Breast epithelium (tissue), 3 donors: ENCODE measurements at regions not wholly inside any gene's neighbourhood (a gene's known extent, or its start where the extent isn't known, plus 50 kb on each side); places are given as distances from the start of the nearest gene placed in this dataset.

ENCODE experiments used
- POLR2A ChIP-seq: fragments of 450-650 bp; IDR thresholded peaks from one replicate; pipeline ENCODE4 v1.6.1; 2016; ENCODE audit warnings: antibody characterized with exemption, mild to moderate bottlenecking, moderate library complexity
- TF ChIP-seq, protein P1 (sequence below), 3 donors: fragments of 450-650 bp; IDR thresholded peaks; one replicate each; pipeline ENCODE4 v1.5.1; 2016 to 2017; ENCODE audit warnings: antibody characterized with exemption in 3 of 3, mild to moderate bottlenecking in 3 of 3, moderate library complexity in 3 of 3

DNA sequence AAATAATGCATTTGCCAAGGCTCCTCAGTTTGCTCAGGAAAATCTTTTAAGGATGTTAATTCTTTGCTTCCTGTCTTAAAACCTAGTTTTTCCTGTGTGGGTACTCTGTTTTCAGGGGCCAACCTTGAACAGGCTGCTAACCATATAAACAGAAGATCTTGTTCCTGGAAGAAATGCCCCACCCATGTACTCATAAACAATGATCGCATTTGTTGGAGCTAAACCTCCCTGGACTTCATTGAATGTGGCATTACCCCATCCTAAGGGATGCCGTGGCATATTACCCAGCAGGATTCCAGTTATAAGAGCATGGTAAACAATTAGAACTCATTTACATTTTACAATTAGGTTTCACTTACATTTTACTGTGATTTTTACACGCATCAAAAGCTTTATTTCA is 436.0 kb downstream of the ZNF608 start:
- no peak for TF ChIP-seq POLR2A
- TF ChIP-seq, protein P1, sequence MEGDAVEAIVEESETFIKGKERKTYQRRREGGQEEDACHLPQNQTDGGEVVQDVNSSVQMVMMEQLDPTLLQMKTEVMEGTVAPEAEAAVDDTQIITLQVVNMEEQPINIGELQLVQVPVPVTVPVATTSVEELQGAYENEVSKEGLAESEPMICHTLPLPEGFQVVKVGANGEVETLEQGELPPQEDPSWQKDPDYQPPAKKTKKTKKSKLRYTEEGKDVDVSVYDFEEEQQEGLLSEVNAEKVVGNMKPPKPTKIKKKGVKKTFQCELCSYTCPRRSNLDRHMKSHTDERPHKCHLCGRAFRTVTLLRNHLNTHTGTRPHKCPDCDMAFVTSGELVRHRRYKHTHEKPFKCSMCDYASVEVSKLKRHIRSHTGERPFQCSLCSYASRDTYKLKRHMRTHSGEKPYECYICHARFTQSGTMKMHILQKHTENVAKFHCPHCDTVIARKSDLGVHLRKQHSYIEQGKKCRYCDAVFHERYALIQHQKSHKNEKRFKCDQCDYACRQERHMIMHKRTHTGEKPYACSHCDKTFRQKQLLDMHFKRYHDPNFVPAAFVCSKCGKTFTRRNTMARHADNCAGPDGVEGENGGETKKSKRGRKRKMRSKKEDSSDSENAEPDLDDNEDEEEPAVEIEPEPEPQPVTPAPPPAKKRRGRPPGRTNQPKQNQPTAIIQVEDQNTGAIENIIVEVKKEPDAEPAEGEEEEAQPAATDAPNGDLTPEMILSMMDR (IDR thresholded peaks at IDR 0.05), result no peak
